Thoracic aorta (tissue), 2 donors: ENCODE measurements at regions not wholly inside any gene's neighbourhood (a gene's known extent, or its start where the extent isn't known, plus 50 kb on each side); places are given as distances from the start of the nearest gene placed in this dataset.

Source experiments
- ATAC-seq: fragments of 150-250 bp; one replicate; pipeline ENCODE4 v1.8.0; 2017; ENCODE audit warnings: low read depth; ENCODE audit not compliant: insufficient number of reproducible peaks, low FRiP score
- DNase-seq: peaks from one replicate; pipeline ENCODE4 v3.0.0-alpha.2; 2020; ENCODE audit warnings: low spot score
- H3K27ac ChIP-seq, 2 donors: fragments of 200-600 bp; sonication (generic); 1 replicate in 1 of 2; 2 replicates in 1 of 2; pipeline ENCODE4 v1.5.1; 2016; ENCODE audit warnings: mild to moderate bottlenecking in 2 of 2, moderate library complexity in 2 of 2
- H3K27me3 ChIP-seq: fragments of 200-600 bp; sonication (generic); replicated peaks from 2 replicates; pipeline ENCODE4 v1.6.0; 2016; ENCODE audit warnings: mild to moderate bottlenecking; ENCODE audit not compliant: insufficient read depth
- H3K36me3 ChIP-seq: fragments of 200-600 bp; sonication (generic); one replicate; pipeline ENCODE4 v1.5.1; 2016
- H3K4me1 ChIP-seq, 2 donors: fragments of 200-600 bp; sonication (generic); 1 replicate in 1 of 2; 2 replicates in 1 of 2; pipeline versions ENCODE4 v1.5.1 to v1.6.0; 2016; ENCODE audit warnings: low read depth in 2 of 2, mild to moderate bottlenecking in 1 of 2; ENCODE audit not compliant: control insufficient read depth in 1 of 2
- H3K4me3 ChIP-seq: fragments of 200-600 bp; sonication (generic); 2 replicates; pipeline ENCODE4 v1.5.1; 2016; ENCODE audit warnings: mild to moderate bottlenecking
- H3K9me3 ChIP-seq: fragments of 200-600 bp; sonication (generic); 2 replicates; pipeline ENCODE4 v1.5.1; 2016
- CTCF ChIP-seq: fragments of 200-600 bp; sonication (generic); IDR thresholded peaks from one replicate; pipeline ENCODE4 v1.5.1; 2019; ENCODE audit warnings: antibody characterized with exemption

- no peaks in the 10 kb centered on the region for H3K27me3 ChIP-seq
- no peak for TF ChIP-seq CTCF
- H3K4me1 ChIP-seq: no peaks in the 10 kb centered on the region
- DNase-seq (no peak), ATAC-seq (no peak)
- H3K4me3 ChIP-seq: no peak overlapping the region
- H3K36me3 ChIP-seq: no peaks in the 10 kb centered on the region
- H3K27ac ChIP-seq: no peak overlapping the region
- no peaks in the 10 kb centered on the region for H3K9me3 ChIP-seq
Observed at GRCh38 chr2:235146871-235147565, 195.2 kb downstream of the SH3BP4 start.

- DNase-seq: no peak
- Histone ChIP-seq H3K27ac (no peak overlapping the region), H3K27me3 (no peaks in the 10 kb centered on the region), H3K4me1 (no peaks in the 10 kb centered on the region), H3K4me3 (no peak overlapping the region), H3K36me3 (no peaks in the 10 kb centered on the region), H3K9me3 (no peaks in the 10 kb centered on the region)
- no peak for ATAC-seq
- TF ChIP-seq CTCF: no peak
Observed at GRCh38 chr2:235148201-235149170, 196.7 kb downstream of the SH3BP4 start.

- ATAC-seq (no peak), DNase-seq (no peak)
- no peak for TF ChIP-seq CTCF
- Histone ChIP-seq H3K27me3 (no peaks in the 10 kb centered on the region), H3K36me3 (no peaks in the 10 kb centered on the region), H3K27ac (no peak overlapping the region), H3K9me3 (no peaks in the 10 kb centered on the region), H3K4me3 (no peak overlapping the region), H3K4me1 (no peaks in the 10 kb centered on the region)
Observed at GRCh38 chr2:235149240-235149659, 197.4 kb downstream of the SH3BP4 start.

- no peak overlapping the region for H3K4me3 ChIP-seq
- DNase-seq: no peak
- no peak overlapping the region for H3K27ac ChIP-seq
- TF ChIP-seq CTCF: no peak
- no peaks in the 10 kb centered on the region for H3K9me3 ChIP-seq
- no peak for ATAC-seq
- H3K36me3 ChIP-seq: no peaks in the 10 kb centered on the region
- no peaks in the 10 kb centered on the region for H3K27me3 ChIP-seq
- no peaks in the 10 kb centered on the region for H3K4me1 ChIP-seq
Observed at GRCh38 chr2:235149736-235150135, 197.9 kb downstream of the SH3BP4 start.

- H3K4me3 ChIP-seq: no peak overlapping the region
- no peak overlapping the region for H3K27ac ChIP-seq
- no peaks in the 10 kb centered on the region for H3K9me3 ChIP-seq
- ATAC-seq (no peak), DNase-seq (no peak)
- no peak for TF ChIP-seq CTCF
- H3K27me3 ChIP-seq: no peaks in the 10 kb centered on the region
- no peaks in the 10 kb centered on the region for H3K36me3 ChIP-seq
- H3K4me1 ChIP-seq: no peaks in the 10 kb centered on the region
Observed at GRCh38 chr2:235151152-235151551, 199.3 kb downstream of the SH3BP4 start.
